OCI-LY1 (cell line): ENCODE measurements at regions not wholly inside any gene's neighbourhood (a gene's known extent, or its start where the extent isn't known, plus 50 kb on each side); places are given as distances from the start of the nearest gene placed in this dataset.

Source experiments
- EZH2 ChIP-seq: fragments of 200-600 bp; sonication (generic), shearing (Covaris generic); IDR thresholded peaks from 2 replicates; pipeline ENCODE4 v1.8.0; 2017; ENCODE audit warnings: borderline replicate concordance, mixed run types, mild to moderate bottlenecking, antibody characterized with exemption, low read length, moderate library complexity, mixed read lengths
- TF ChIP-seq, protein P1 (sequence below): fragments of 200-600 bp; sonication (generic), shearing (Covaris generic); IDR thresholded peaks from 2 replicates; pipeline ENCODE4 v1.5.1; 2017; ENCODE audit warnings: mild to moderate bottlenecking, antibody characterized with exemption, low read length, moderate library complexity, mixed read lengths

DNA sequence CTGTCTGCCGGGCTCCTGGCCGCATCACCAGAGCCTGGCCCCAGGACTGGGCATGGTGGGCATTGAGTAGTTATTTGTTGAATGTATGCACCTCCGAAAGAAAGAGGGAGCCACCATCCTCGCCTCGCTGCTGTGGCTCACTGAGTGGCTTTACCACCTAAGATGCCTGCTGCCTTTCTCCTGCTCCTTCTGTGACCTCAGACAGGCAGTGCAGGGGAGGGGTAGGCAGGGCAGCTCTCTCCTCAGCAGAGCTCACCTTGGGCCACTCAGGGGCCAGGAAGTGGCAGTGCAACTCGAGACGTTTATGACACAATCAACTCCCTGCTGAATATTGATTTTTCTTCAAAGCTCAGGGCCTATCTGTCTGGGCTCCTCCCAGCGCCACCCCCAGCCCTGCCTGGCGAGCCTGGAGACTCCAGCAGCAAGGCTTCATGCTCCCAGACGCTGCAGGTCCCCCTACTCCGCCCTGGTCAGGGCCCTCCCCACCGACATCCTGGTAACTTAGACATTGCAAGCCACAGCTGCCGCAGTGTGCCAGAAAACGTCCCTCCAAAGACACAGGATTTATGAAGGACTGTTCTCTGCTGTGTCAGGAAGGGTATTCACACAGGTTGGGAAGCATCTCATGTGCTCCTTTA, 84.3 kb upstream of the DIO3 start:
- TF ChIP-seq, protein P1, sequence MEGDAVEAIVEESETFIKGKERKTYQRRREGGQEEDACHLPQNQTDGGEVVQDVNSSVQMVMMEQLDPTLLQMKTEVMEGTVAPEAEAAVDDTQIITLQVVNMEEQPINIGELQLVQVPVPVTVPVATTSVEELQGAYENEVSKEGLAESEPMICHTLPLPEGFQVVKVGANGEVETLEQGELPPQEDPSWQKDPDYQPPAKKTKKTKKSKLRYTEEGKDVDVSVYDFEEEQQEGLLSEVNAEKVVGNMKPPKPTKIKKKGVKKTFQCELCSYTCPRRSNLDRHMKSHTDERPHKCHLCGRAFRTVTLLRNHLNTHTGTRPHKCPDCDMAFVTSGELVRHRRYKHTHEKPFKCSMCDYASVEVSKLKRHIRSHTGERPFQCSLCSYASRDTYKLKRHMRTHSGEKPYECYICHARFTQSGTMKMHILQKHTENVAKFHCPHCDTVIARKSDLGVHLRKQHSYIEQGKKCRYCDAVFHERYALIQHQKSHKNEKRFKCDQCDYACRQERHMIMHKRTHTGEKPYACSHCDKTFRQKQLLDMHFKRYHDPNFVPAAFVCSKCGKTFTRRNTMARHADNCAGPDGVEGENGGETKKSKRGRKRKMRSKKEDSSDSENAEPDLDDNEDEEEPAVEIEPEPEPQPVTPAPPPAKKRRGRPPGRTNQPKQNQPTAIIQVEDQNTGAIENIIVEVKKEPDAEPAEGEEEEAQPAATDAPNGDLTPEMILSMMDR: no peak
- no peak for TF ChIP-seq EZH2
